ENCODE measurements at regions not wholly inside any gene's neighbourhood (a gene's known extent, or its start where the extent isn't known, plus 50 kb on each side); places are given as distances from the start of the nearest gene placed in this dataset.
"Not testable (repeated sequence)": the region's sequence is repeated elsewhere in the genome, so short reads cannot be mapped to it uniquely, and the experiment has no call there.

GRCh38 chr1:168490306-168490705 is 53.5 kb downstream of the XCL2 start:
- H3K27ac ChIP-seq = no peak overlapping the region
- no peaks in the 10 kb centered on the region for H3K27me3 ChIP-seq
- no peak for TF ChIP-seq CTCF (IDR thresholded peaks at IDR 0.05)
- TF ChIP-seq POLR2A (IDR thresholded peaks at IDR 0.05) = no peak
- DNase-seq = no peak
- no peaks in the 10 kb centered on the region for H3K36me3 ChIP-seq
- peaks cover 0 to 10% (median 0%) of the 10 kb centered on the region in 4 donors for H3K4me1 ChIP-seq
- no peaks in the 10 kb centered on the region for H3K9me3 ChIP-seq
- H3K4me3 ChIP-seq = no peak overlapping the region

- DNase-seq = no peak
- no peak for TF ChIP-seq CTCF (IDR thresholded peaks at IDR 0.05)
- TF ChIP-seq POLR2A (IDR thresholded peaks at IDR 0.05) = no peak
- H3K27me3 ChIP-seq = no peaks in the 10 kb centered on the region
Observed at GRCh38 chr1:168488138-168488537, 55.7 kb downstream of the XCL2 start.

GRCh38 chr1:168486820-168487219 is 57.0 kb downstream of the XCL2 start:
- H3K9me3 ChIP-seq, H3K27ac ChIP-seq, H3K4me3 ChIP-seq, H3K36me3 ChIP-seq, H3K27me3 ChIP-seq, DNase-seq: not testable (repeated sequence)
- peaks cover 0 to 13% (median 0%) of the 10 kb centered on the region in 4 donors for H3K4me1 ChIP-seq

More at GRCh38 chr1:168488138-168488537, 55.7 kb downstream of the XCL2 start:
- Histone ChIP-seq H3K36me3 (no peaks in the 10 kb centered on the region), H3K9me3 (no peaks in the 10 kb centered on the region), H3K27ac (no peak overlapping the region), H3K4me1 (peaks cover 0 to 13% (median 0%) of the 10 kb centered on the region in 4 donors), H3K4me3 (no peak overlapping the region)

GRCh38 chr1:168485048-168485447 is 58.7 kb downstream of the XCL2 start:
- no peaks in the 10 kb centered on the region for H3K9me3 ChIP-seq
- H3K27me3 ChIP-seq = no peaks in the 10 kb centered on the region
- no peak overlapping the region for H3K4me3 ChIP-seq
- DNase-seq = no peak
- no peaks in the 10 kb centered on the region for H3K36me3 ChIP-seq
- no peak for TF ChIP-seq CTCF (IDR thresholded peaks at IDR 0.05)
- peak overlapping the region in 2 of 4 donors; percentile 17 to 26 for H3K27ac ChIP-seq
- H3K4me1 ChIP-seq = peaks cover 0 to 13% (median 0%) of the 10 kb centered on the region in 4 donors

- Histone ChIP-seq H3K4me1 (peaks cover 0 to 13% (median 0%) of the 10 kb centered on the region in 4 donors), H3K27ac (peak overlapping the region in 2 of 4 donors; percentile 17 to 33), H3K27me3 (no peaks in the 10 kb centered on the region), H3K36me3 (no peaks in the 10 kb centered on the region), H3K9me3 (no peaks in the 10 kb centered on the region), H3K4me3 (no peak overlapping the region)
- DNase-seq = no peak
- TF ChIP-seq POLR2A (IDR thresholded peaks at IDR 0.05) (no peak), CTCF (IDR thresholded peaks at IDR 0.05) (no peak)
Observed at GRCh38 chr1:168484083-168484482, 59.7 kb downstream of the XCL2 start.

- peaks cover 0 to 13% (median 0%) of the 10 kb centered on the region in 4 donors for H3K4me1 ChIP-seq
- no peaks in the 10 kb centered on the region for H3K9me3 ChIP-seq
- no peak for DNase-seq
- no peak for TF ChIP-seq CTCF (IDR thresholded peaks at IDR 0.05)
- TF ChIP-seq POLR2A (IDR thresholded peaks at IDR 0.05) = no peak
- no peaks in the 10 kb centered on the region for H3K36me3 ChIP-seq
- H3K4me3 ChIP-seq = no peak overlapping the region
- peak overlapping the region in 1 of 4 donors; percentile 17 for H3K27ac ChIP-seq
- H3K27me3 ChIP-seq = no peaks in the 10 kb centered on the region
Observed at GRCh38 chr1:168483539-168483938, 60.3 kb downstream of the XCL2 start.

All from Peyer's patch (tissue), 4 donors.